HEK293 (cell line): ENCODE measurements at regions not wholly inside any gene's neighbourhood (a gene's known extent, or its start where the extent isn't known, plus 50 kb on each side); places are given as distances from the start of the nearest gene placed in this dataset.

Experiments
- ZNF555 ChIP-seq: fragments of 450-650 bp; formaldehyde crosslinking; conservative IDR thresholded peaks from 2 replicates; pipeline ENCODE4 v1.5.1; 2017; ENCODE audit warnings: missing biosample characterization, mild to moderate bottlenecking, missing genetic modification characterization, inconsistent platforms
- TF ChIP-seq, protein P1 (sequence below): fragments of 450-650 bp; formaldehyde crosslinking; IDR thresholded peaks from 2 replicates; pipeline ENCODE4 v1.5.1; 2016; ENCODE audit warnings: missing biosample characterization, missing genetic modification characterization
- TF ChIP-seq, protein P2 (sequence below): sonication (generic); formaldehyde crosslinking; IDR thresholded peaks from 2 replicates; pipeline ENCODE4 v1.8.1; 2022; ENCODE audit warnings: mild to moderate bottlenecking, moderate library complexity, missing genetic modification reagents
- TF ChIP-seq, protein P3 (sequence below): fragments of 450-650 bp; IDR thresholded peaks from 2 replicates; pipeline ENCODE4 v1.5.1; 2018; ENCODE audit warnings: missing biosample characterization, mild to moderate bottlenecking, missing genetic modification characterization

DNA sequence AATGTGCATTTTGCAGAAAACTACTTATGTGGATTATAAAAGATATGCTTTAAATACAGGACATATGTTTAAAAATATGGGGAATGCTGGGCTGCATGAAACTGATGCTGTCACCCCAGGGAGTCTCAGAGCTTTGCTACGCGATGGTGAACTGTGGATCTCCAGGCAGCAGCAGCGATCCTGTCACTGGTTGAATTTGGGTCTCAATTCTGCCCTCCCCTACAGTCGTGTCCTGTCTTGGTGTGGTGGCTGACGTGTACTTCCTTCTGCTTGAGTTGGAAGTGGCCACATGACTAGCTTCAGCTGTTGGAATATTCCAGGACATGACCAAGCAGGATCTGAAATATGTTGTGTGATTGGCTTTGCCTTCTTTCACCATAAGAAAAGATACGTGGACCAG lies 222.9 kb upstream of the AJAP1 start:
- TF ChIP-seq ZNF555, result no peak
- TF ChIP-seq, protein P1, sequence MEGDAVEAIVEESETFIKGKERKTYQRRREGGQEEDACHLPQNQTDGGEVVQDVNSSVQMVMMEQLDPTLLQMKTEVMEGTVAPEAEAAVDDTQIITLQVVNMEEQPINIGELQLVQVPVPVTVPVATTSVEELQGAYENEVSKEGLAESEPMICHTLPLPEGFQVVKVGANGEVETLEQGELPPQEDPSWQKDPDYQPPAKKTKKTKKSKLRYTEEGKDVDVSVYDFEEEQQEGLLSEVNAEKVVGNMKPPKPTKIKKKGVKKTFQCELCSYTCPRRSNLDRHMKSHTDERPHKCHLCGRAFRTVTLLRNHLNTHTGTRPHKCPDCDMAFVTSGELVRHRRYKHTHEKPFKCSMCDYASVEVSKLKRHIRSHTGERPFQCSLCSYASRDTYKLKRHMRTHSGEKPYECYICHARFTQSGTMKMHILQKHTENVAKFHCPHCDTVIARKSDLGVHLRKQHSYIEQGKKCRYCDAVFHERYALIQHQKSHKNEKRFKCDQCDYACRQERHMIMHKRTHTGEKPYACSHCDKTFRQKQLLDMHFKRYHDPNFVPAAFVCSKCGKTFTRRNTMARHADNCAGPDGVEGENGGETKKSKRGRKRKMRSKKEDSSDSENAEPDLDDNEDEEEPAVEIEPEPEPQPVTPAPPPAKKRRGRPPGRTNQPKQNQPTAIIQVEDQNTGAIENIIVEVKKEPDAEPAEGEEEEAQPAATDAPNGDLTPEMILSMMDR (tag by site-specific recombination), result no peak
- TF ChIP-seq, protein P2, sequence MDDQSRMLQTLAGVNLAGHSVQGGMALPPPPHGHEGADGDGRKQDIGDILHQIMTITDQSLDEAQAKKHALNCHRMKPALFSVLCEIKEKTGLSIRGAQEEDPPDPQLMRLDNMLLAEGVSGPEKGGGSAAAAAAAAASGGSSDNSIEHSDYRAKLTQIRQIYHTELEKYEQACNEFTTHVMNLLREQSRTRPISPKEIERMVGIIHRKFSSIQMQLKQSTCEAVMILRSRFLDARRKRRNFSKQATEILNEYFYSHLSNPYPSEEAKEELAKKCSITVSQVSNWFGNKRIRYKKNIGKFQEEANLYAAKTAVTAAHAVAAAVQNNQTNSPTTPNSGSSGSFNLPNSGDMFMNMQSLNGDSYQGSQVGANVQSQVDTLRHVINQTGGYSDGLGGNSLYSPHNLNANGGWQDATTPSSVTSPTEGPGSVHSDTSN (CRISPR knock-in tag), result no peak
- TF ChIP-seq, protein P3, sequence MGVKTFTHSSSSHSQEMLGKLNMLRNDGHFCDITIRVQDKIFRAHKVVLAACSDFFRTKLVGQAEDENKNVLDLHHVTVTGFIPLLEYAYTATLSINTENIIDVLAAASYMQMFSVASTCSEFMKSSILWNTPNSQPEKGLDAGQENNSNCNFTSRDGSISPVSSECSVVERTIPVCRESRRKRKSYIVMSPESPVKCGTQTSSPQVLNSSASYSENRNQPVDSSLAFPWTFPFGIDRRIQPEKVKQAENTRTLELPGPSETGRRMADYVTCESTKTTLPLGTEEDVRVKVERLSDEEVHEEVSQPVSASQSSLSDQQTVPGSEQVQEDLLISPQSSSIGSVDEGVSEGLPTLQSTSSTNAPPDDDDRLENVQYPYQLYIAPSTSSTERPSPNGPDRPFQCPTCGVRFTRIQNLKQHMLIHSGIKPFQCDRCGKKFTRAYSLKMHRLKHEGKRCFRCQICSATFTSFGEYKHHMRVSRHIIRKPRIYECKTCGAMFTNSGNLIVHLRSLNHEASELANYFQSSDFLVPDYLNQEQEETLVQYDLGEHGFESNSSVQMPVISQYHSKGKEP (tag by site-specific recombination), result no peak
